SU-DHL-6 (cell line): ENCODE measurements at regions not wholly inside any gene's neighbourhood (a gene's known extent, or its start where the extent isn't known, plus 50 kb on each side); places are given as distances from the start of the nearest gene placed in this dataset.

Source experiments
- H2AFZ ChIP-seq: fragments of 200-600 bp; sonication (generic); 2 replicates; pipeline ENCODE4 v1.6.1; 2014; ENCODE audit warnings: low read depth, mild to moderate bottlenecking, moderate library complexity, mixed read lengths, antibody characterized with exemption, low read length; ENCODE audit not compliant: severe bottlenecking
- H3F3A ChIP-seq: fragments of 200-600 bp; shearing (Covaris generic); 2 replicates; pipeline ENCODE4 v1.6.0; 2016; ENCODE audit warnings: antibody characterized with exemption, mild to moderate bottlenecking; ENCODE audit not compliant: insufficient read depth
- H3K27ac ChIP-seq: fragments of 200-600 bp; sonication (generic); 2 replicates; pipeline ENCODE4 v1.5.1; 2016; ENCODE audit warnings: low read depth, mild to moderate bottlenecking, low read length, moderate library complexity, mixed read lengths
- H3K27me3 ChIP-seq: fragments of 200-600 bp; sonication (generic), shearing (Covaris generic); 2 replicates; pipeline ENCODE4 v1.6.0; 2014; ENCODE audit warnings: mild to moderate bottlenecking, low read length
- H3K36me3 ChIP-seq: fragments of 200-600 bp; sonication (generic); 2 replicates; pipeline ENCODE4 v1.6.1; 2014; ENCODE audit warnings: mild to moderate bottlenecking, low read length, mixed read lengths
- H3K4me2 ChIP-seq: fragments of 300-600, 200-600 bp; shearing (Covaris generic), sonication (generic); 2 replicates; pipeline ENCODE4 v1.6.0; 2014; ENCODE audit warnings: low read length, low read depth, mild to moderate bottlenecking; ENCODE audit not compliant: poor library complexity, severe bottlenecking
- H3K4me3 ChIP-seq: fragments of 200-600 bp; sonication (generic); 2 replicates; pipeline ENCODE4 v1.5.1; 2014; ENCODE audit warnings: antibody characterized with exemption, low read length, mild to moderate bottlenecking, mixed read lengths; ENCODE audit not compliant: insufficient read depth, poor library complexity, severe bottlenecking
- H3K79me2 ChIP-seq: fragments of 200-600 bp; sonication (generic); 2 replicates; pipeline ENCODE4 v1.6.1; 2014; ENCODE audit warnings: mild to moderate bottlenecking, low read length, moderate library complexity; ENCODE audit not compliant: insufficient read depth
- H3K9ac ChIP-seq: fragments of 200-600 bp; sonication (generic); 2 replicates; pipeline ENCODE4 v1.7.0; 2014; ENCODE audit warnings: mild to moderate bottlenecking, low read length
- H3K9me2 ChIP-seq: fragments of 200-600 bp; sonication (generic); replicated peaks from 2 replicates; pipeline ENCODE4 v1.6.1; 2014; ENCODE audit warnings: low read length; ENCODE audit not compliant: insufficient read depth
- H3K9me3 ChIP-seq: fragments of 200-600 bp; sonication (generic); 2 replicates; pipeline ENCODE4 v1.6.1; 2014; ENCODE audit warnings: low read length, mixed read lengths; ENCODE audit not compliant: insufficient read depth
- H4K20me1 ChIP-seq: fragments of 200-600 bp; sonication (generic); 2 replicates; pipeline ENCODE4 v1.6.1; 2014; ENCODE audit warnings: low read depth, mild to moderate bottlenecking, antibody characterized with exemption, low read length, moderate library complexity, mixed read lengths
- EZH2phosphoT487 ChIP-seq: fragments of 200-600 bp; sonication (generic), shearing (Covaris generic); conservative IDR thresholded peaks from 2 replicates; pipeline ENCODE4 v1.6.1; 2018; ENCODE audit warnings: mild to moderate bottlenecking, antibody characterized with exemption, low read length, moderate library complexity, mixed read lengths
- TF ChIP-seq, protein P1 (sequence below): fragments of 200-600 bp; sonication (generic); IDR thresholded peaks from one replicate; pipeline ENCODE4 v1.5.1; 2017; ENCODE audit warnings: antibody characterized with exemption, mild to moderate bottlenecking, low read length, moderate library complexity; ENCODE audit not compliant: insufficient read depth, poor library complexity, severe bottlenecking

DNA sequence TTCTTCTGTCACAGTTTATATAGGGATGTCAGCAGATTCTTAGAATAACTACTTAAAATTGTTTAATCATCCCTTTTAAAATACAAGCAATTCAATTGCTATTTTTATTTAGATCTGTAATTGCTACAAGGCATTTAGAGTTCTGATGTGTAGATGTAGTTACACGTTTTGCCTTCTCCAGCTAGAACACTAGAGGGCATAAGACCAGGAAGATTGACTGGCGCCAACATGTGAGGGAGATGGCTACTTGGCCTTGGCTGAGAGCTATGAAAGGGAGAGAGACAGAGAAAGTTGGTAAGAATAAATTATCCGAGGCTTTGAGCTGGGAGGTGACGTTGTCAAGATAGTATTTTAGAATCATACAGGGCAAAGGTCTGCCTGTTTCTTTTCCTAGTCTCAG is 563.7 kb upstream of the PRKX start:
- TF ChIP-seq, protein P1, sequence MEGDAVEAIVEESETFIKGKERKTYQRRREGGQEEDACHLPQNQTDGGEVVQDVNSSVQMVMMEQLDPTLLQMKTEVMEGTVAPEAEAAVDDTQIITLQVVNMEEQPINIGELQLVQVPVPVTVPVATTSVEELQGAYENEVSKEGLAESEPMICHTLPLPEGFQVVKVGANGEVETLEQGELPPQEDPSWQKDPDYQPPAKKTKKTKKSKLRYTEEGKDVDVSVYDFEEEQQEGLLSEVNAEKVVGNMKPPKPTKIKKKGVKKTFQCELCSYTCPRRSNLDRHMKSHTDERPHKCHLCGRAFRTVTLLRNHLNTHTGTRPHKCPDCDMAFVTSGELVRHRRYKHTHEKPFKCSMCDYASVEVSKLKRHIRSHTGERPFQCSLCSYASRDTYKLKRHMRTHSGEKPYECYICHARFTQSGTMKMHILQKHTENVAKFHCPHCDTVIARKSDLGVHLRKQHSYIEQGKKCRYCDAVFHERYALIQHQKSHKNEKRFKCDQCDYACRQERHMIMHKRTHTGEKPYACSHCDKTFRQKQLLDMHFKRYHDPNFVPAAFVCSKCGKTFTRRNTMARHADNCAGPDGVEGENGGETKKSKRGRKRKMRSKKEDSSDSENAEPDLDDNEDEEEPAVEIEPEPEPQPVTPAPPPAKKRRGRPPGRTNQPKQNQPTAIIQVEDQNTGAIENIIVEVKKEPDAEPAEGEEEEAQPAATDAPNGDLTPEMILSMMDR, result no peak
- no peak for TF ChIP-seq EZH2phosphoT487
- Histone ChIP-seq H4K20me1 (no peaks in the 10 kb centered on the region), H3K9me2 (no peaks in the 10 kb centered on the region), H3K79me2 (no peaks in the 10 kb centered on the region), H3F3A (no peaks in the 10 kb centered on the region), H3K27ac (no peak overlapping the region), H3K36me3 (no peaks in the 10 kb centered on the region), H3K4me3 (no peak overlapping the region), H3K9ac (no peak overlapping the region), H3K9me3 (no peaks in the 10 kb centered on the region), H3K4me2 (no peak overlapping the region), H2AFZ (no peak overlapping the region), H3K27me3 (no peaks in the 10 kb centered on the region)

DNA sequence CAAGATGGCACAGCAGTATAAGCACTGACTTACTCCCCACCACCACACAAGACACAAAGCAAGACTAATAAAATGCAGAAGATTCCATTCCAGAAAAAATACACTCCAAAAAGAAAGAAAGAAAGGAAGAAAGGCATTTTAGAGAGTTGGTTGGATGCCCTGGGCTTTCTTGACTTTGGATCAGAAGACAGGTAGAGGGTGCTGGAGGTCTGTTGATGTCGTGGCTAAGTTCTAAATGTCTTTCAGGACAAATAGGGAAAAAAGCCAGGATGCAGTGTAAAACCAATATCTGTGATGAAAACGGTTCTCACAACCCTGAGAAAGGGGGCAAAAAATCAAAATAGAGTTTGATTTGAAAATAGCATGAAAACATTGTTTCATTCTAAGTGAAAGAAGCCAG is 555.2 kb upstream of the PRKX start:
- H3K27ac ChIP-seq, result no peak overlapping the region
- no peaks in the 10 kb centered on the region for H3K27me3 ChIP-seq
- no peak overlapping the region for H2AFZ ChIP-seq
- no peak overlapping the region for H3K4me3 ChIP-seq
- no peak overlapping the region for H3K4me2 ChIP-seq
- no peaks in the 10 kb centered on the region for H3K79me2 ChIP-seq
- H4K20me1 ChIP-seq, result no peaks in the 10 kb centered on the region
- no peaks in the 10 kb centered on the region for H3K9me3 ChIP-seq
- H3K36me3 ChIP-seq, result no peaks in the 10 kb centered on the region
- H3K9ac ChIP-seq, result no peak overlapping the region
- H3K9me2 ChIP-seq, result no peaks in the 10 kb centered on the region
- TF ChIP-seq, protein P1, result no peak
- no peak for TF ChIP-seq EZH2phosphoT487
- no peaks in the 10 kb centered on the region for H3F3A ChIP-seq

DNA sequence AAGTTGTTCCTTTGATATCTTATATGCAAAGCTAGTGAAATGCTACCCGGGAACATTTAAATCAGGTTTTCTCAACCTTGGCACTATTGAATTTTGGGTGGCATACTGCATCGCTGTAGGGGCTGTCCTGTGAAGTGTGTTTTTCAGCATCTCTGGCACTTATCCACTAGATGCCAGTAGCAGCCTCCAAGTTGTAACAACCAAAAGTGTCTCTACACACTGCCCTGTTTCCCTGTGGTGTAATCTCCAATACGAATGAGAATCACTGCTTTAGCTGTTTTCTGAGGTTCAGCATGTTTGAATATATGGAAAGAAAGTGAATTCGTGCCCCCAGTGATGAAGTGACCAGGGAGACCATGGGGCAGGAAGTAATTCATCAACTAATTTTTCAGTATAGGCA is 551.6 kb upstream of the PRKX start:
- Histone ChIP-seq H3K4me2 (no peak overlapping the region), H3F3A (no peaks in the 10 kb centered on the region), H3K36me3 (no peaks in the 10 kb centered on the region), H3K79me2 (no peaks in the 10 kb centered on the region), H3K9ac (no peak overlapping the region), H4K20me1 (no peaks in the 10 kb centered on the region), H3K9me2 (no peaks in the 10 kb centered on the region), H3K9me3 (no peaks in the 10 kb centered on the region), H2AFZ (no peak overlapping the region), H3K4me3 (no peak overlapping the region), H3K27me3 (no peaks in the 10 kb centered on the region), H3K27ac (no peak overlapping the region)
- TF ChIP-seq, protein P1, result no peak
- no peak for TF ChIP-seq EZH2phosphoT487
